Pulmonary artery endothelial cell (primary cell): ENCODE measurements at regions not wholly inside any gene's neighbourhood (a gene's known extent, or its start where the extent isn't known, plus 50 kb on each side); places are given as distances from the start of the nearest gene placed in this dataset.
A peak's percentile ranks its signal among the peaks of the same experiment; 100 is the strongest.
"Not testable (repeated sequence)": the region's sequence is repeated elsewhere in the genome, so short reads cannot be mapped to it uniquely, and the experiment has no call there.

Experiments
- DNase-seq: peaks from one replicate; pipeline ENCODE4 v3.0.0-alpha.2; 2011; ENCODE audit warnings: low read depth, low spot score

DNA sequence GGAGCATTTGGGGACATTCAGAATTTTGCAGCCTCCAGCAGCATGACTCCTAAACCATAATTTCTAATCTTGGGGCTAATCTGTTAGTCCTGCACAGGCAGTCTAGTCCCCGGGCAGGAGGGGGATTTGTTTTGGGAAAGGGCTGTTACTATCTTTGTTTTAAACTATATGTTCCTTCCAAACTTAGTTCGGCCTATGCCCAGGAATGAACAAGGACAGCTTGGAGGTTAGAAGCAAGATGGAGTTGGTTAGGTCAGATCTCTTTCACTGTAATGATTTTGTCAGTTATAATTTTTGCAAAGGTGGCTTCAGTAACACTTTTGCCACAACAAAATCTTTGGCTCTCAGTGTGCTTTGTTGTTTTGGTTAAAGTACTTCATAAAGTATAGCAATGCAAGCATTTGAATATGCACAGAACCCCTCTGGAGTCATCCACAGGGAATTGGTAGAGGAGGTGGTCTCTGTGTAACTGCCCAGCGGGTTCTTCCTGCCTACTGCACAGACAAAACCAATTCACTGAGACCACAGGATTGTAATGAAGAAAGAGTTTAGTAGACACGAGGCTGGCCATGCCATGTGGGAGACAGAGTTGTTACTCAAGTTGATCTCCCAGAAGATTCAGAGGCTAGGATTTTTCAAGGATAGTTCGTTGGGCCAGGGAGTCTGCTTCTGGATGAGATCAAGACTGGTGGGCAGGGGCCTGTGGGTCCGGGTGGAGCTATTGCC lies 224.1 kb upstream of the MYLIP start:
- no peak for DNase-seq

DNA sequence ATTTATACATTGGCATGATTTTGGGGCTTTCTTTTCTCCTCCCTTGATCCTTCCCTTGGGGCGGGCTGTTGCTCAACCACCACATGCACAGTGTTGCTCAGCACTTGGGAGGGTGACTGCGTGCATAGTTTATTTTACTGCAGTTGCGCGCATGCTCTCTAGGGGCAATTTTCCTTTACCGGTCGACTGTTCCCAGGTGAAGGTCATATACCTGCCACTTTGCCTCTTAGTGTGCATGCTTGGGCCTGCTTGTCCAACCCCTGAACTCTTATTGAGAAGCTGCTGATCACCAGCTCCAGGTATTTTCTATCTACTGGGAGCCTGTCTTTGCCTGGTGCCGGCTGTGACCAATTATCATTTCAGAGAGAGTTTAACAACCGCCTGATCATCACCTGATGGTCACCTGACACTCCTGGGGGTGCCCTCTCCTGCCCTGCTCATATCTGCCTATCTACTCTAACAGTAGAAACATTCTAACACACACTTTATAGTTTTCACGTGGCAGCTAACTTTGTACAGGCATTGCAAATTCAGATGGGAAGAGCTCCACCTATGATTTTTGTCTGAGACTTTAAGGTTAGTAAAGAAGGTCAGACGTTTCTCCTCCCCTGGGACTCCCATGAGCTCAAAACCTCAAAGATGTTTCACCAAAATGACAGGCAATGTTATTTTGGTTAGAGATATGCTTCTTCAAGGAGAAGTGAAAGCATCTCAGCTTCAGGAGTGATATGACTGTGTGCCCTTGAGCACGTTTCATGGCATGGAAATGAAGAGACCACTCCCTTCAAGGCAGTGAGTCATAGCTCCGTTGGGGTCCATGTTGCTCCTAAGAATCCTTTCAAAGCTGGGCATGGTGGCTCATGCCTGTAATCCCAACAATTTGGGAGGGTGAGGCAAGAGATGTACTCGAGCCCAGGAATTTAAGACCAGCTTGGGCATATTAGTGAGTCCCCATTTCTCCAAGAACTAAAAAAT lies 227.5 kb upstream of the MYLIP start:
- no peak for DNase-seq

DNA sequence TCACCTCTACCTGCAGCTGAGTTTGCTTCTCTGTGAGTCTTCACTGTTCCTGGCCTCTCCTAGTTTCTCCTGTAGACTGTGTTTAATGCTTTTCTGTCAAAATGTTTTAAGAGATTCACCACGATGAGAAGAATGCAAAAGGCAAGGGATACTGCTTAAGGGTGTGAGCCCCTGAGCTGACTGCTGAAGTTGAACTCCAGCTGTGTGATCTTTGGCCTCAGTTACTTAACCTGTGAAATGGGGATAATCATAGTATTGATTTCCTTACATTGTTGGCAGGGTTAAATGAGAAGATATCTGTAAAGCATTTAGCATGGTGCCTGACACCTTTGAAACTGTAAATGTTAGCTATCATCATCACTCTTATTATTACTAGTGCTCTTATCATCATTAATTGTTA lies 230.2 kb upstream of the MYLIP start:
- no peak for DNase-seq

DNA sequence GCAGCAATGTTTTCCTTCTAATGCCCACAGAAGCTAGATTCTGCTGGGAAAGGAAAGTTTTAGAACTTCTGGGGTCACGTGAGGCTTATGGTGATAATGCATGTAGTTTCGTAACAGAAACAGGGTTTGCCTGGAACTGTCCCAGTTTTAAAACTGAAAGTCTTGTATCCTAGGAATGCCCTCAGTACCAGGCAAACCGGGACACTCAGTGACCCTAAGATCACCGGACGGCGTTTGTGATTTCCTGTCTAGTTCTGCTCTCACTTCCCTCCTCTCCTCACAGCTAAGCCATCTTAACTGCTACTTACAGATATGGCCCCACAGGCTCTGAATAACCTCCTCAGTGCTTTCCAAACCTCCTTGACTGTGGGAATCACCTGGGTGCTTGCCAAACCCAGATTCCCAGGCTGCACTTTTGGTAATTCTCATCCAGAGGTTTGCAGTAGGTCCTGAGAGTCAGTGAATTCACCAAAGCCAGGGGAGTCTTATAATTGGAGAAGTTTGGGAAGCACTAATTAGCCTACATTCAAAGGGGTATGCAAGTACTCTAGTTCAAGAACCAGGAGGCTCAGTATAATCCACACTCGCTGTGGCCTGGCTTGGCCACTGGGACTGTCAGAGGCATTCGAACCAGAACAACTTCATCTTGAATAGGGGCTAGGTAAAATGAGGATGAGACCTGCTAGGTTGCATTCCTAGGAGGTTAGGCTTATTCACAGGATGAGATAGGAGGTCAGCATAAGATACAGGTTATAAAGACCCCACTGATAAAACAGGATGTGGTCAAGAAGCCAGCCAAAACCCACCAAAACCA lies 231.6 kb upstream of the MYLIP start:
- peak; percentile 53 for DNase-seq

DNA sequence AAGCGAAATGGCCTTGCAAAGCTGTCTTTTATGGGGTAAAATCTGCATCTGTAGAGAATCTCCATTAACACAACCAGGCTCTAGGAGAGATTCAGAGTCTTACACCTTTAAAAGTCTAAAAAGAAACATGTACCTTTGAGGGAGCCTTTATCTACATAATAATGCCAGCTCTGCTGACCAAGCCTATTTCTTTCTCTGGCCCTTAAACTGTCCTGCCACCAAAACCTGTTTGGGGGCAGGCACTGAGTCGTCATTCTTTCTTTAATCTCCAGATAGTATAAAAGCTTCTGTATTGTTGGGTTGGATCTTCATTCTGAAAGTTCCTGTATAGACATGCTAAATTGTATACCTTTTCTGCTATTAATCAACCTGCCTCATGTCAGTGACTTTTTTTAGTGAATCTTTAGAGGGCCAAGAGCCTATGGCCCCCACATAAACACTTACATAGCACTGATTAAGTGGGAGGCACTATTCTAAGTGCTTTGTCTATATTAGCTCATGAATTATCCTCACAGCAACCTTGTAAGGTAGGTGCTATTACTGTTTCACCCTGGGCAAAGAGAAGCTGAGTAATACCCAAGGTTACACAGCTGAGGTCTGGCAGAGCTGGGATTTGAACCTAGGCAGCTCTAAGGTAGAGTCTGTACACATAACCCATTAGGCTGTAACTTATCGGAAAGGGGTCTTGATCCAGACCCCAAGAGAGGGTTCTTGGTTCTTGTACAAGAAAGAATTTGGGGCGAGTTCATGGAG lies 232.3 kb upstream of the DTNBP1 start:
- no peak for DNase-seq

DNA sequence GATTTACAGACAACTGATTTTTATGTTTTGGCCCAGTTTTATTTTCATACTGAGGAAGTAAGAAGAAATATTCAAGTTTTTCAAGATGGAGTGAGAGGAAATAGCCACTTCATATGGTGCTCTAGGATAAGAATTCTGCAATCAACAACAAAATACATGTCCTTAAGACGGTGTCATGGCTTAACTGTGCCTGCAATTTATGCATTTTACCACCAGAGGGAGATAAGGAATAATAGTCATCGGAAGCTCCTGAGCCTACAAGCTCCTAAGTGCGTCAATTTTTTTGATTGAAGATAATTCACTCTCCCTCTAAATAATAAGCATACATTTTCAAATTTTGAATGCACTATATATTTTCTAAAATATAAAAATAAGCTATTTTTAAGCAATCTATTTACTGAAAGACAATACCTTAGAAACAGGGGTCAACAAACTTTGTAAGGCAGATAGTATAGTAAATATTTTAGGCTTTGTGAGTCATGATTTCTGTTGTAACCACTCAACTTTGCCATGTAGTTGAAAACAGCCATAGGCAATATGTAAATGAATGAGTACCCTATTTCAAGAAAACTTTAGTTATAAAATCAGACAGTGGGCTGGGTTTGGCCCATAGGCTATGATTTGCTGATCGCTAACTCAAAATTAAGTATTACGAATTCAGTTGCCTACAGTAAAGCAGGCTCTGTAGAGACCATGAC lies 230.9 kb upstream of the DTNBP1 start:
- DNase-seq = peak; percentile 7

DNA sequence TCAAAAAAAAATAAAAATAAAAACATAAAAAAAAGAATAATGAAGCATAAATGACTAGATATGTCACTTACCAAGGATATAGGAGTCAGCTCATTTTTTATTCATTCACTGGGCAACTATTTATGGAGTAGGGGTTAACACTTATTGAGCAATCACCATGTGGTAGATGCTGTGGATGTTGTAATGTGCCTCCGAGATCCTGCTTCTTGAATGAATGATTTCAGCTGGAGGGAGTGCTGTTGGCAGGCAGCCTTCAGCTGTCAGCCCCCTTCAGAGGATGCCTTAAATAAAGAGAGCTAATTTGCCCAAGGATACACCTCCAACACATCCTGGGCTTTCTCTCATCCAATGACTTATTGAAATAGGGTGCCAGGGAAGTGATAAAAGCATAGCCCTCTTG lies 229.5 kb upstream of the DTNBP1 start:
- DNase-seq = no peak

DNA sequence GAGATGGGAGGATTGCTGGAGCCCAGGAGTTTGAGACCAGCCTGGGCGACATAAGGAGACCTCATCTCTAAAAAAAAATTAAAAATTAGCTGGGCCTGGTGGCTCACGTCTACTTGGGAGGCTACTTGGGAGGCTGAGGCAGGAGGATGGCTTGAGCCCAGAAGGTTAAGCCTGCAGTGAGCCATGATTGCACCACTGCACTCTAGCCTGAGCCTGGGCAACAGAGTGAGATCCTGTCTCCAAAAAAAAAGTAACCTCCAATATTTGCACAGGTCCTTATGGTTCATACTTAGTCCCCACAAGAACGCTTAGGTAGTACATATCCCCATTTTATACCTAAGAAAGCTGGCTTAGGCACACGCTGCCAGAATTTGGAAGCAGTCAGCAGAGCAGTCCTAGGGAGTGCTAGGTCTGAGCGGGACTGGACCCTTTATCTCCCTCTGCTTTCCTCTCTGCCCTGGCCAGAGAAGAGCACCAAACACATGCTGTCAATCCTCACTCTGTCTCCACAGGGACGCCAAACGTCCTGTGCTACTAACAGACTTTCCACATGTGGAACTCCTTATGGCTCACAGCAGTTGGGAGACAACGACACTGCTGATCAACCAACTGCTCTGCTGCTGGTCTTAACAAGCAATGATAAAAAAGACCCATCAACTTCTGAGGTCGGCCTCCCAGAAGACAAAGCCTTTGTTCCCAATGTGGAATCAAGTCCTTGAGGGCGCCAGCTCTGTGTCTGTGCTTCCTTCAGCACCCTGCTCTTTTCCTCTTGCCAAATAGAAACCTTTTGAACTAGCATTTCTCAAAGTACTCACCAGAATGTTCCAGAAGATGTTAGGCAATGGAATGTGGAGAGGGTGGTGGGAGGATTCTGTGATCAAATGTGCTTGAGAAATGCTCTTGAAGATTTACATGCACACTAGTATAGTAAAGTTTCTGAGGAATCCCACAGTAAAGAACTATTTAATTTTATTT lies 226.3 kb upstream of the DTNBP1 start:
- no peak for DNase-seq

DNA sequence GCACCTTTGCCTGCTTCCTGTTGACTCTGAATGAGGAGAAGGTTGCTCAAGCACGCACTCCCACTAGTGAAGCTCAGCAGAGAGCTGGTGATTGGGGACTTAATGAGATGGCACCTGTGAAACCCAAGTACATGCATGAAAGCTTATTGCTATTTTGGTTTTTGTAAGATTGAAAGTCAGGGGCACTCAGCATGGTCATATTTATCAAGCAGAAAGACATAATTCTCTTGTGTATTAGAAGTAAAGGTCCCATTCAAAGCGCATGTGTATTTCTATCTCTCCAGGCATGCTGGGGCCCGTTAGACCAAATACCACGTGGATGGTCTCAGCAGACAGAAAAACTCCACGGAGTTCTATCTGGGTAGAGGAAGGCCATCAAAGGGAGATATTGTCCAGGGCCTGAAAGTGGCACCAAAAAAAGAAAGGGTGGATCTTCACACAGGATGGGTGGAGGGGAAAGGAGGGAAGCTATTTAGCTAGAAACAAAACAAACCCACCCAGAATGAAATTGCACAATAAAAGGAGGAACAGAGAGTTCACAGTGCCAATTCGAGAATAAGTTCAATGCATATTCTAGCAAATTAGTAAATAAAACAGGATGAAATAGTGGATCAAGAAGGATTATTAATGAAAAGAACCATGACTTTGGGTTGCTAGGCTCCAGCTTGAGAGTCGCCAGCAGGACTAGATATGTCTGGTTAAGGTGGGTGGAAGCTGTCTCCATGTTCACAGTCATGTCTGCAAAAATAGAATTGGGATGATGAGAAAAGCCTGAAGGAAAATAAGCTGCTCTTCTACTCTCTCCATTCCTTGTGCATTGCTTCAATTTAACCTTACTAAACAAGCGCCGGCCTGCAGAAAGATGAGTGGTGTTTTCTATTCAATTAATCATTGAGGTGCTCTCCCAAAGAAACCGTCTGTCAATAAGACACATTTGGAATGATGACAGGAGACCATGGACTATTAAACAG lies 224.9 kb upstream of the DTNBP1 start:
- no peak for DNase-seq

DNA sequence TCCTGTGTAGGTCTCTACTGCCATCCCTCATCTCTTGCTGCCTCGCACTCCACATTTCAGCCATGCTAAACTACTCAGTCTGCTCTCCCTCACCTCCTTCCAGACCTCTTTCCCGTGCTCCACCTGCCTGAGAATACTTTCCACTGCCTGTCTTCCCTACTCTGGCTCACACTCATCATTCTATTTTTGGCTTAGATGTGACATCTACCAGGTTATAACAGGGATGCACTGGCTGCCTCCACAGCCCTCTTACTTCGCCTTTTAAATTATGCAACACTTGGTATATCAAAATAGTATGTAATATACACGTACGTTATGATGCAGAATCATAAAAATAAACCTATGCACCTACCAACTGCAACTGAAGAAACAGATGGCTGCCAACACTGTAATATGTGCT lies 222.8 kb upstream of the DTNBP1 start:
- DNase-seq = no peak

DNA sequence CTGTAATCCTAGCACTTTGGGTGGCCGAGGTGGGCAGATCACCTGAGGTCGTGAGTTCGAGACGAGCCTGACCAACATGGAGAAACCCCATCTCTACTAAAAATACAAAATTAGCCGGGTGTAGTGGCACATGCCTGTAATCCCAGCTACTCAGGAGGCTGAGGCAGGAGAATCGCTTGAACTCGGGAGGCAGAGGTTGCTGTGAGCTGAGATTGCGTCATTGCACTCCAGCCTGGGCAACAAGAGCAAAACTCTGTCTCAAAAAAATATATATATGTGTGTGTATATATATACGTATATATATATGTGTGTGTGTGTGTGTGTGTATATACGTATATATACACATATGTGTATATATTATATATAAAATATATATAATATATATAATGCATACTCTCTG lies 220.8 kb upstream of the DTNBP1 start:
- not testable (repeated sequence) for DNase-seq

DNA sequence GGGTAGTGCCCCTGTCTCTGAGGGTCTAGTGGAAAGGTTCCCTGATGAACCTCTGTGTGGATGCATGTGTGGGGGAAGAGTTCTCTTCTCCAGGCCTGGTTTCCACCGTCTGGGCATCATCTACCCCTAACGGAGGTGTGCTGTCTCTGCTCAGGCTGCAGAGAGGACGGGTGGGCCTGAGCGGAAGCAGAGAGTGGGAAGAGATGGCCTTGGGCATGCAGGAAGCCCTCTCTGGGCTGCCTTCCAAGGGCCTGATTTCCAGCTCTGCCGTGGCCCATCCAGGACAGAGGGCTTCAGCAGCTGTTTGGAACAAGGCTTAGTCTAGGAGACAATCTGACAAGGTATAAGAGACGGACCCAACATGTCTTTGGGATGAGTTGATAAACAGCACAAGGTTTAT lies 220.1 kb upstream of the DTNBP1 start:
- no peak for DNase-seq

DNA sequence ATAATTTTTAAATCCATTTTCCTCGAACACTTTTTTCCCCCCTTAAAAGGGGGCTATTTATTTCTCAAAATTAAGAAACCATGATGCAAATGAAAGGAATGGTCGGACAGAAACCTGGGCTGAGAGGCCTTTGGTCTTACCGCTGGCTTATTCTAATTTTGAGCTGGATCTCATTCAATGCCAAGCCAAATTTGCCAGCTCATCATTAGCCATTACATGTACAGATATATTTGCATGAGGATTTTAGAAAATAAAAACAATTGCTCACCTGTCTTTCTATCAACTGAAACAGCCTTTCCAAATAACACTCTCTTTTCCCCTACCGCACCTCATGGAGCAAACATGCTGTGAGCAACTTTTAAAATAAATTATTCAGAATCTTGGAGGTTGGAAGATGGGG lies 219.5 kb upstream of the DTNBP1 start:
- DNase-seq = no peak

DNA sequence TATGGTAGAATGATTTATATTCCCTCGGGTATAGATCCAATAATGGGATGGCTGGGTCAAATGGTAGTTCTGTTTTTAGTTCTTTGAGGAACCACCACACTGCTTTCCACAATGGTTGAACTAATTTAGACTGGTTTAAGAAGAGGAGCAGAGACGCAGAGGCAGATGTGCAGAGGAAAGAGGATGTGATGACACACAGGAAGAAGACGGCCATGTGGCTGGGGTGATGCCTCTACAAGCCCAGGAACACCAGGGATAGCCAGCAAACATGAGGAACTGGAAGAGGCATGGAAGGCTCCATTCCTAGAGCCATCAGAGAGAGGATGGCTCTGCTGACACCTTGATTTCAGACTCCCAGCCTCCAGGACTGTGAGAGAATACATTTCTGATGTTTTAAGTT lies 218.3 kb upstream of the DTNBP1 start:
- no peak for DNase-seq

DNA sequence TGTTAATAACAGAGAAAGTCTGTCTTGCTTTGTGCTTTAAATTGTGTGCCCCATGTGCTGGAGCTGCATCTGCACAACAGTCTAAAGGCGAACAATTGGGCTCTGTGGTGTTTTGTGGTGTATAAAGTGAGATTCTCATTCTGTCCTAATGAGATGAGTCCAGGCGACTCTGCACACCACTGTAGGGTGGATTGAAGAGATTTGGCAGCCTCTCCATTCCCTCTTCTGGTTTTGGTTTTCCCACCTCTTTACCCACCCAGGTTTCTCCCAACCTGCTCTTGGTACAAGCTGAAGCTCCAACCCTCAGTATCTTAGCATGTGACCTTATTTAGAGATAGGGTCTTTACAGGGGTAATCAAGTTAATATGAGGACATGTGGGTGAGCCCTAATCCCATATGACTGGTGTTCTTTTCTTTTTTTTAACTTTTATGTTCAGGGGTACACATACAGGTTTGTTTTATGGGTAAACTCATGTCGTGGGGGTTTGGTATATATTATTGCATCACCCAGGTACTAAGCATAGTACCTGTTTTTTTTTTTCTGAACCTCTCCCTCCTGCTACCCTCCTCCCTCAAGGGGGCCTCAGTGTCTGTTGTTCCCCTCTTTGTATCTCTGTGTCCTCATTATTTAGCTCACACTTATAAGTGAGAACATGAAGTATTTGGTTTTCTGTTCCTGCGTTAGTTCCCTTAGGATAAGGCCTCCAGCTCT lies 217.6 kb upstream of the DTNBP1 start:
- DNase-seq = no peak

DNA sequence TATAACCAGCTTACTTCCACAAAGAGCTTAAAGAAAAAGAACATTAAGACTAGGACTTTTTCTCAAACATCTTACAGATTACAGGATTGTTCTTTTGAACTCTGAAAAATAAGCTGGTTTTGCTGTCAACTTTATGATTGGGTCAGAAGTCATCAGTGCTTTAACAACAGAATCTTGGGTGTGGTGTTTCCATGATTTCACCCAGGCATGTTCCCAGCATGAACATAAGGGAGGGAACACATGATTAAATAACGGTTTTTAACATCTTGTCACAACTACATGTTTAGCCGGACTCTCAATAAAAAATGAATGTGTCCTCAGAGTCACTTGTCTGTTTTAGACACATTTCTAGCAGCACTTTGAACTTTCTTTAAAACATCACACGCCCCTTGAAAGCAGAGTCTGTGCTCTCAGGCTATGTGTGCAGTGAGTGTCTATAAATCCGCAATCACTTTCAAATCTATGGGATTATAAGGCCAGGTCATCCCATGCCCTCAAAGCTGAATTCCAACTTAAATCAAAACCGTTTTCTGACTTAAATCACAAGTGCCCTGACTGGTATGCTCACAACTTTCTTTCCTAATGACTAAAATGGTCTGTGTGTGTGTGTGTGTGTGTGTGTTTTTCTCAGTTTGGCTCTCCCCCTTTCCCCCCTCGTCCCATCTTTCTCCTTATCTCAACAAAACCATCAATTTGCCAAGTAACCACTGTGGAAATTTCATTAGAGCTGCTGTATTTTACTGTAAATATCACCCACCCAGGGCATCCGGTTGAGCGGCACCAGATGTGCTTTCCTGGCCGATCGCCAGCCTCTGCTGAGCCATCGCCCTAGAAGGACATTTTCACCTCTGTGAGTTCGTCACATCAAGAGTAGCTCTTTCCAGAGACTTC lies 216.8 kb upstream of the DTNBP1 start:
- peak; percentile 55 for DNase-seq
